IMR-90 (cell line): ENCODE measurements at regions not wholly inside any gene's neighbourhood (a gene's known extent, or its start where the extent isn't known, plus 50 kb on each side); places are given as distances from the start of the nearest gene placed in this dataset.
A peak's percentile ranks its signal among the peaks of the same experiment; 100 is the strongest.

Experiments
- BHLHE40 ChIP-seq: fragments of 150-350 bp; IDR thresholded peaks from 2 replicates; pipeline ENCODE4 v1.6.1; 2016; ENCODE audit warnings: mild to moderate bottlenecking, low read depth, low read length
- CEBPB ChIP-seq: IDR thresholded peaks from 2 replicates; pipeline ENCODE4 v1.6.1; 2012; ENCODE audit warnings: low read depth, low read length, improper control_type of control experiment
- CTCF ChIP-seq: conservative IDR thresholded peaks from 2 replicates; pipeline ENCODE4 v1.5.1; 2012; ENCODE audit warnings: mild to moderate bottlenecking, low read depth, low read length, improper control_type of control experiment
- ELK1 ChIP-seq: fragments of 150-350 bp; IDR thresholded peaks from 2 replicates; pipeline ENCODE4 v1.6.1; 2016; ENCODE audit warnings: low read depth, mild to moderate bottlenecking, low read length, moderate library complexity, borderline replicate concordance
- FOS ChIP-seq: fragments of 150-350 bp; IDR thresholded peaks from 2 replicates; pipeline ENCODE4 v1.6.1; 2016; ENCODE audit warnings: low read depth, low read length
- MAFK ChIP-seq: IDR thresholded peaks from 2 replicates; pipeline ENCODE4 v1.6.1; 2012; ENCODE audit warnings: low read depth, low read length, improper control_type of control experiment
- MAZ ChIP-seq: IDR thresholded peaks from 2 replicates; pipeline ENCODE4 v1.6.1; 2012; ENCODE audit warnings: low read depth, mild to moderate bottlenecking, low read length, improper control_type of control experiment, moderate library complexity, borderline replicate concordance
- MXI1 ChIP-seq: IDR thresholded peaks from 2 replicates; pipeline ENCODE4 v1.6.1; 2012; ENCODE audit warnings: low read depth, mild to moderate bottlenecking, low read length, moderate library complexity, borderline replicate concordance
- POLR2A ChIP-seq: IDR thresholded peaks from 2 replicates; pipeline ENCODE4 v1.6.1; 2012; ENCODE audit warnings: mild to moderate bottlenecking, low read depth, low read length
- RAD21 ChIP-seq: IDR thresholded peaks from 2 replicates; pipeline ENCODE4 v1.6.1; 2012; ENCODE audit warnings: low read length, improper control_type of control experiment
- RFX5 ChIP-seq: IDR thresholded peaks from 2 replicates; pipeline ENCODE4 v1.8.0; 2012; ENCODE audit warnings: low read depth, mild to moderate bottlenecking, low read length, moderate library complexity
- USF2 ChIP-seq: fragments of 150-350 bp; IDR thresholded peaks from 2 replicates; pipeline ENCODE4 v1.6.1; 2017; ENCODE audit warnings: mild to moderate bottlenecking, antibody characterized with exemption, low read length, low read depth

- TF ChIP-seq CTCF (no peak), USF2 (no peak), MXI1 (no peak), ELK1 (no peak), BHLHE40 (no peak), POLR2A (no peak), MAFK (no peak), MAZ (no peak), CEBPB (peak; percentile 48; the same call in 1 of the 2 replicates), RAD21 (no peak), RFX5 (no peak), FOS (no peak)
Observed at GRCh38 chr9:79196606-79197005, 375.2 kb upstream of the TLE4 start.
